ENCODE measurements at regions not wholly inside any gene's neighbourhood (a gene's known extent, or its start where the extent isn't known, plus 50 kb on each side); places are given as distances from the start of the nearest gene placed in this dataset.

GRCh38 chr2:129068543-129068942 lies 749.9 kb upstream of the HS6ST1 start:
- Histone ChIP-seq H3K27ac (no peak overlapping the region), H3K27me3 (no peaks in the 10 kb centered on the region), H3K36me3 (no peaks in the 10 kb centered on the region), H3K9me3 (no peaks in the 10 kb centered on the region), H3K4me3 (ENCODE audit: low read depth in 1 of 2, low read length in 1 of 2) (no peak overlapping the region), H3K4me1 (ENCODE audit: control insufficient read depth in 1 of 2, insufficient read depth in 1 of 2, low read depth in 1 of 2, low read length in 1 of 2) (no peaks in the 10 kb centered on the region)
- no peak for TF ChIP-seq CTCF (IDR thresholded peaks at IDR 0.05)

- no peak overlapping the region for H3K4me3 ChIP-seq (ENCODE audit: low read depth in 1 of 2, low read length in 1 of 2)
- H3K27ac ChIP-seq: no peak overlapping the region
- H3K4me1 ChIP-seq (ENCODE audit: control insufficient read depth in 1 of 2, insufficient read depth in 1 of 2, low read depth in 1 of 2, low read length in 1 of 2): no peaks in the 10 kb centered on the region
- no peaks in the 10 kb centered on the region for H3K9me3 ChIP-seq
- H3K36me3 ChIP-seq: no peaks in the 10 kb centered on the region
- H3K27me3 ChIP-seq: no peaks in the 10 kb centered on the region
- no peak for TF ChIP-seq CTCF (IDR thresholded peaks at IDR 0.05)
These were observed 751.4 kb upstream of the HS6ST1 start for GRCh38 chr2:129069875-129070594.

- Histone ChIP-seq H3K4me3 (ENCODE audit: low read depth in 1 of 2, low read length in 1 of 2) (no peak overlapping the region), H3K27ac (no peak overlapping the region), H3K9me3 (no peaks in the 10 kb centered on the region), H3K4me1 (ENCODE audit: control insufficient read depth in 1 of 2, insufficient read depth in 1 of 2, low read depth in 1 of 2, low read length in 1 of 2) (no peaks in the 10 kb centered on the region), H3K27me3 (no peaks in the 10 kb centered on the region), H3K36me3 (no peaks in the 10 kb centered on the region)
- TF ChIP-seq CTCF (IDR thresholded peaks at IDR 0.05): no peak
These were observed 752.0 kb upstream of the HS6ST1 start for GRCh38 chr2:129070663-129071062.

GRCh38 chr2:129071531-129071930 lies 752.9 kb upstream of the HS6ST1 start:
- H3K27me3 ChIP-seq: no peaks in the 10 kb centered on the region
- no peak overlapping the region for H3K27ac ChIP-seq
- no peak for TF ChIP-seq CTCF (IDR thresholded peaks at IDR 0.05)
- H3K4me1 ChIP-seq (ENCODE audit: control insufficient read depth in 1 of 2, insufficient read depth in 1 of 2, low read depth in 1 of 2, low read length in 1 of 2): no peaks in the 10 kb centered on the region
- no peaks in the 10 kb centered on the region for H3K36me3 ChIP-seq
- H3K4me3 ChIP-seq (ENCODE audit: low read depth in 1 of 2, low read length in 1 of 2): no peak overlapping the region
- no peaks in the 10 kb centered on the region for H3K9me3 ChIP-seq

- Histone ChIP-seq H3K9me3 (no peaks in the 10 kb centered on the region), H3K27me3 (no peaks in the 10 kb centered on the region), H3K36me3 (no peaks in the 10 kb centered on the region), H3K27ac (no peak overlapping the region), H3K4me3 (ENCODE audit: low read depth in 1 of 2, low read length in 1 of 2) (no peak overlapping the region), H3K4me1 (ENCODE audit: control insufficient read depth in 1 of 2, insufficient read depth in 1 of 2, low read depth in 1 of 2, low read length in 1 of 2) (no peaks in the 10 kb centered on the region)
- TF ChIP-seq CTCF (IDR thresholded peaks at IDR 0.05): no peak
These were observed 755.7 kb upstream of the HS6ST1 start for GRCh38 chr2:129074298-129074920.
